ENCODE measurements at regions not wholly inside any gene's neighbourhood (a gene's known extent, or its start where the extent isn't known, plus 50 kb on each side); places are given as distances from the start of the nearest gene placed in this dataset.

- Histone ChIP-seq H3K27me3 (replicated peaks; ENCODE audit: insufficient read depth) (no peaks in the 10 kb centered on the region), H3K4me3 (no peak overlapping the region), H3K36me3 (no peaks in the 10 kb centered on the region), H3K4me1 (replicated peaks) (no peaks in the 10 kb centered on the region), H3K27ac (no peak overlapping the region), H3K9me3 (no peaks in the 10 kb centered on the region)
- TF ChIP-seq POLR2AphosphoS5 (IDR thresholded peaks at IDR 0.05), result no peak
- no peak for TF ChIP-seq CTCF (IDR thresholded peaks at IDR 0.05)
- no peak for DNase-seq (ENCODE audit: low spot score)
- intact Hi-C loops (cut with DNase I), result no loop called here
- 74% methylated on average over 2 of the region's 2 CpGs for WGBS
Measured at GRCh38 chr4:116342143-116342542, 743.2 kb downstream of the TRAM1L1 start.

- intact Hi-C loops (cut with DNase I), result no loop called here
- Histone ChIP-seq H3K9me3 (no peaks in the 10 kb centered on the region), H3K4me1 (replicated peaks) (no peaks in the 10 kb centered on the region), H3K36me3 (no peaks in the 10 kb centered on the region), H3K27ac (no peak overlapping the region), H3K27me3 (replicated peaks; ENCODE audit: insufficient read depth) (no peaks in the 10 kb centered on the region), H3K4me3 (no peak overlapping the region)
- DNase-seq (ENCODE audit: low spot score), result no peak
- TF ChIP-seq POLR2AphosphoS5 (IDR thresholded peaks at IDR 0.05) (no peak), CTCF (IDR thresholded peaks at IDR 0.05) (no peak), POLR2A (IDR thresholded peaks at IDR 0.05) (no peak)
Measured at GRCh38 chr4:116332508-116332907, 752.9 kb downstream of the TRAM1L1 start.

GRCh38 chr4:116328261-116328860 lies 757.0 kb downstream of the TRAM1L1 start:
- intact Hi-C loops (cut with DNase I), result no loop called here
- TF ChIP-seq POLR2AphosphoS5 (IDR thresholded peaks at IDR 0.05), result no peak
- TF ChIP-seq CTCF (IDR thresholded peaks at IDR 0.05), result no peak
- TF ChIP-seq POLR2A (IDR thresholded peaks at IDR 0.05), result no peak
- H3K27me3 ChIP-seq (replicated peaks; ENCODE audit: insufficient read depth), result no peaks in the 10 kb centered on the region
- H3K27ac ChIP-seq, result no peak overlapping the region
- no peak for DNase-seq (ENCODE audit: low spot score)
- no peaks in the 10 kb centered on the region for H3K36me3 ChIP-seq
- H3K4me3 ChIP-seq, result no peak overlapping the region
- H3K9me3 ChIP-seq, result no peaks in the 10 kb centered on the region
- 84% methylated on average over 2 of the region's 2 CpGs for WGBS
- no peaks in the 10 kb centered on the region for H3K4me1 ChIP-seq (replicated peaks)

DNA sequence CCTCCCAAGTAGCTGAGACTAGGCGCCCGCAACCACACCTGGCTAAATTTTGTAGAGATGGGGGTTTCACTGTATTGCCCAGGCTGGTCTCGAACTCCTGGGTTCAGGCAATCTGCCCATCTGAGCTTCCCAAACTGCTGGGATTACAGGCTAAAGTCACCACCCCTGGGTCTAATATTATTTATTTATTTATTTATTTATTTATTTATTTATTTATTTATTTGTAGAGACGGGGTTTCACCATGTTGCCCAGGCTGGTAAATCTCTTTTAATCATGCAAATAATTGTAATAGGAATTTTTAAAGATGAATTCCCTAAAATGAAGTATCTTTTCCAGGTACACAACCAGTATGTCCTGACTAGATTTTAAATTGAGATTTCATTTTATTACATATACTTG lies 761.8 kb downstream of the TRAM1L1 start:
- Histone ChIP-seq H3K4me1 (replicated peaks) (no peaks in the 10 kb centered on the region), H3K36me3 (no peaks in the 10 kb centered on the region), H3K9me3 (no peaks in the 10 kb centered on the region), H3K27me3 (replicated peaks; ENCODE audit: insufficient read depth) (no peaks in the 10 kb centered on the region), H3K27ac (no peak overlapping the region), H3K4me3 (no peak overlapping the region)
- 96% methylated on average over 4 of the region's 4 CpGs for WGBS
- intact Hi-C loops (cut with DNase I), result no loop called here
- TF ChIP-seq POLR2A (IDR thresholded peaks at IDR 0.05) (no peak), CTCF (IDR thresholded peaks at IDR 0.05) (no peak), POLR2AphosphoS5 (IDR thresholded peaks at IDR 0.05) (no peak)
- DNase-seq (ENCODE audit: low spot score), result no peak

GRCh38 chr4:116321471-116321870 lies 763.9 kb downstream of the TRAM1L1 start:
- Histone ChIP-seq H3K36me3 (no peaks in the 10 kb centered on the region), H3K27ac (no peak overlapping the region), H3K9me3 (no peaks in the 10 kb centered on the region), H3K4me3 (no peak overlapping the region), H3K4me1 (replicated peaks) (no peaks in the 10 kb centered on the region), H3K27me3 (replicated peaks; ENCODE audit: insufficient read depth) (no peaks in the 10 kb centered on the region)
- intact Hi-C loops (cut with DNase I), result no loop called here
- TF ChIP-seq POLR2A (IDR thresholded peaks at IDR 0.05), result no peak
- TF ChIP-seq CTCF (IDR thresholded peaks at IDR 0.05), result no peak
- TF ChIP-seq POLR2AphosphoS5 (IDR thresholded peaks at IDR 0.05), result no peak
- DNase-seq (ENCODE audit: low spot score), result no peak
- 74% methylated on average over 5 of the region's 5 CpGs for WGBS
